ENCODE measurements at regions not wholly inside any gene's neighbourhood (a gene's known extent, or its start where the extent isn't known, plus 50 kb on each side); places are given as distances from the start of the nearest gene placed in this dataset.

- TF ChIP-seq POLR2A (IDR thresholded peaks at IDR 0.05) (no peak), CTCF (IDR thresholded peaks at IDR 0.05) (no peak)
Observed at GRCh38 chr15:39285663-39286062, 295.2 kb upstream of the THBS1 start.

Measured in esophagus squamous epithelium (tissue), 4 donors.